Heart left ventricle (tissue), 13 donors: ENCODE measurements at regions not wholly inside any gene's neighbourhood (a gene's known extent, or its start where the extent isn't known, plus 50 kb on each side); places are given as distances from the start of the nearest gene placed in this dataset.

ENCODE experiments used
- POLR2A ChIP-seq, 2 donors: fragments of 450-650 bp; IDR thresholded peaks; one replicate each; pipeline ENCODE4 v1.6.1; 2017; ENCODE audit warnings: antibody characterized with exemption in 2 of 2, mild to moderate bottlenecking in 2 of 2, moderate library complexity in 2 of 2
- TF ChIP-seq, protein P1 (sequence below), 12 donors: fragments of 200-600 bp; sonication (generic) in 4 of 12; IDR thresholded peaks; one replicate each; pipeline versions ENCODE4 v1.5.0 to v1.8.0; 2018 to 2022; ENCODE audit warnings: antibody characterized with exemption in 12 of 12, mild to moderate bottlenecking in 5 of 12
- donor health status: ischemic (EF 13 %, LVEDD 7.1; RV severe dilation, severe dysfunction).
- donor health status: DM: no; HTN: yes; CAD: no.
- donor health status: DM: no; HTN: no; CAD: no.
- donor health status: ischemic (EF 25% LVEDD 6.9; RV normal size, moderate dysfunction).
- donor health status: ischemic (EF 25% LVEDD 5.7; RV mildly dilated, moderate dysfunction).
- donor health status: ischemic (EF 35%, LVEDD 5.7; RV mildly dilated, moderate dysfunction).
- donor health status: nonischemic (EF 11% LVEDD 7.7; RV severe dilation, severe dysfunction).
- donor health status: DM: yes; HTN: yes; CAD: no.
- donor health status: PGD.
- donor health status: ischemic (EF 29% LVEDD 5.4; RV normal size, mild dysfunction).
- donor health status: nonischemic (EF 23%, LVEDD 6.1; RV moderate dilation, normal function).

GRCh38 chrX:1912193-1912592 is 297.3 kb downstream of the ASMT start:
- TF ChIP-seq, protein P1, sequence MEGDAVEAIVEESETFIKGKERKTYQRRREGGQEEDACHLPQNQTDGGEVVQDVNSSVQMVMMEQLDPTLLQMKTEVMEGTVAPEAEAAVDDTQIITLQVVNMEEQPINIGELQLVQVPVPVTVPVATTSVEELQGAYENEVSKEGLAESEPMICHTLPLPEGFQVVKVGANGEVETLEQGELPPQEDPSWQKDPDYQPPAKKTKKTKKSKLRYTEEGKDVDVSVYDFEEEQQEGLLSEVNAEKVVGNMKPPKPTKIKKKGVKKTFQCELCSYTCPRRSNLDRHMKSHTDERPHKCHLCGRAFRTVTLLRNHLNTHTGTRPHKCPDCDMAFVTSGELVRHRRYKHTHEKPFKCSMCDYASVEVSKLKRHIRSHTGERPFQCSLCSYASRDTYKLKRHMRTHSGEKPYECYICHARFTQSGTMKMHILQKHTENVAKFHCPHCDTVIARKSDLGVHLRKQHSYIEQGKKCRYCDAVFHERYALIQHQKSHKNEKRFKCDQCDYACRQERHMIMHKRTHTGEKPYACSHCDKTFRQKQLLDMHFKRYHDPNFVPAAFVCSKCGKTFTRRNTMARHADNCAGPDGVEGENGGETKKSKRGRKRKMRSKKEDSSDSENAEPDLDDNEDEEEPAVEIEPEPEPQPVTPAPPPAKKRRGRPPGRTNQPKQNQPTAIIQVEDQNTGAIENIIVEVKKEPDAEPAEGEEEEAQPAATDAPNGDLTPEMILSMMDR (IDR thresholded peaks at IDR 0.05): no peak
- TF ChIP-seq POLR2A (IDR thresholded peaks at IDR 0.05): no peak
